Calu3 (cell line): ENCODE measurements at regions not wholly inside any gene's neighbourhood (a gene's known extent, or its start where the extent isn't known, plus 50 kb on each side); places are given as distances from the start of the nearest gene placed in this dataset.

Source experiments
- BruUV-seq: library from RNA; stranded (reverse); fragments of 400-500 nt; replicated peaks from 2 replicates; lab custom pipeline; 2021; lab: Mats Ljungman, UMichigan
- CTCF ChIA-PET: fragments of 300-600 bp; sonication (Branson Sonifier 250); formaldehyde crosslinking; loops from one replicate; lab custom pipeline; 2022; ENCODE audit warnings: antibody characterized with exemption; lab: Charles Lee
- DNase-seq: peaks from one replicate; pipeline ENCODE4 v3.0.0; 2022
- H3K27ac Mint-ChIP-seq: one replicate; pipeline ENCODE4 v1.8.0; 2022; ENCODE audit warnings: mixed read lengths; ENCODE audit not compliant: unreplicated experiment
- H3K27me3 Mint-ChIP-seq: one replicate; pipeline ENCODE4 v1.8.0; 2022; ENCODE audit warnings: mixed read lengths; ENCODE audit not compliant: unreplicated experiment
- H3K36me3 Mint-ChIP-seq: one replicate; pipeline ENCODE4 v1.8.0; 2022; ENCODE audit warnings: mild to moderate bottlenecking, moderate library complexity, mixed read lengths; ENCODE audit not compliant: insufficient read depth, unreplicated experiment
- H3K4me1 Mint-ChIP-seq: one replicate; pipeline ENCODE4 v1.8.0; 2022; ENCODE audit warnings: mild to moderate bottlenecking, low read depth, mixed read lengths; ENCODE audit not compliant: unreplicated experiment
- H3K4me3 Mint-ChIP-seq: one replicate; pipeline ENCODE4 v1.8.0; 2022; ENCODE audit warnings: mild to moderate bottlenecking, low read depth, moderate library complexity, mixed read lengths; ENCODE audit not compliant: unreplicated experiment
- H3K9me3 Mint-ChIP-seq: one replicate; pipeline ENCODE4 v1.8.0; 2022; ENCODE audit warnings: low read depth, mixed read lengths; ENCODE audit not compliant: unreplicated experiment
- intact Hi-C: fragments of 100-400 bp; cut with micrococcal nuclease; formaldehyde crosslinking; loops from one replicate; pipeline ENCODE4 v1.10.0; 2022; ENCODE audit not compliant: unreplicated experiment
- TF ChIP-seq, protein P1 (sequence below): fragments of 200-600 bp; IDR thresholded peaks from one replicate; pipeline ENCODE4 v1.8.0; 2022; ENCODE audit warnings: antibody characterized with exemption; ENCODE audit not compliant: unreplicated experiment

- BruUV-seq = no TSS peak
- Mint-ChIP-seq H3K9me3 (no peaks in the 10 kb centered on the region), H3K27ac (no peak overlapping the region), H3K4me3 (no peak overlapping the region), H3K27me3 (no peaks in the 10 kb centered on the region), H3K36me3 (no peaks in the 10 kb centered on the region), H3K4me1 (no peaks in the 10 kb centered on the region)
- TF ChIP-seq, protein P1, sequence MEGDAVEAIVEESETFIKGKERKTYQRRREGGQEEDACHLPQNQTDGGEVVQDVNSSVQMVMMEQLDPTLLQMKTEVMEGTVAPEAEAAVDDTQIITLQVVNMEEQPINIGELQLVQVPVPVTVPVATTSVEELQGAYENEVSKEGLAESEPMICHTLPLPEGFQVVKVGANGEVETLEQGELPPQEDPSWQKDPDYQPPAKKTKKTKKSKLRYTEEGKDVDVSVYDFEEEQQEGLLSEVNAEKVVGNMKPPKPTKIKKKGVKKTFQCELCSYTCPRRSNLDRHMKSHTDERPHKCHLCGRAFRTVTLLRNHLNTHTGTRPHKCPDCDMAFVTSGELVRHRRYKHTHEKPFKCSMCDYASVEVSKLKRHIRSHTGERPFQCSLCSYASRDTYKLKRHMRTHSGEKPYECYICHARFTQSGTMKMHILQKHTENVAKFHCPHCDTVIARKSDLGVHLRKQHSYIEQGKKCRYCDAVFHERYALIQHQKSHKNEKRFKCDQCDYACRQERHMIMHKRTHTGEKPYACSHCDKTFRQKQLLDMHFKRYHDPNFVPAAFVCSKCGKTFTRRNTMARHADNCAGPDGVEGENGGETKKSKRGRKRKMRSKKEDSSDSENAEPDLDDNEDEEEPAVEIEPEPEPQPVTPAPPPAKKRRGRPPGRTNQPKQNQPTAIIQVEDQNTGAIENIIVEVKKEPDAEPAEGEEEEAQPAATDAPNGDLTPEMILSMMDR = no peak
- CTCF ChIA-PET = no interaction called here
- intact Hi-C loops = no loop called here
- DNase-seq = no peak
Measured at GRCh38 chr3:181793006-181793405, 81.3 kb downstream of the SOX2 start.

DNA sequence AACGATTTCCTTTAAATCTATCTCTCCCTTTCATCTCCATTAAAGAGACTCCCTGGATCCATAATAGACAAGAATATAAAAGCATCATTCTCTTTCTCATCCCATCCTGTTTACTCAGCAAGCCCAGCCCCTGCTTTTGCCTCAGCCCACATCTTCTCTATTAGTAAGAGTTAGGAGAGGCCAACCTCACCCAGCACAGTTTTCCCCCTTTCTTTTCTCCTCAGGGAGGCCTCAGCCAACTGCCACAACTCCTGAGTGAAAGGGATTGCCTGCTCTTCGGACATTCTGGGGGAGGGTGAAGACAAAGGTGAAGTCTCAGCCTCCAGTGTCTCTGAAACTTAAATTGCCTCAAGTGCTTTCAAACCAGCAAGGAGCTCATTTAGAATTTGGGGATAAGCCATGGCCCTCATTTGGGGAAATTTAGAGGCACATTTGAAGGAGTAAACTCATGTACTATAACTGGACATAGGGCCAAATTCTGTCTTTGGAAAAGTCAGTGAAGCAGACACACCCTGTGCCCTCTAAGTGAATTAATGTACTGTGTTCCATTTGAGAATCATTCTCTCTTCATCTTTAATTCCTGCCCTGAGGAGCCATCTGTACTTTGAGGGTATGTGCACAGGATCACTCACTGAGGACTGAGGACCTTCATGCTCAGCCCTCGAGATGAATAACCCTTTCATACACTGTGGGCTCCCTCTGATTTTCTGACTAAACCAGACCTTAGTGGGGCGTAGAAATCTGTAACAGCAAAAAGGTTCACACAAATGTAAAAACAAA is 82.5 kb downstream of the SOX2 start:
- intact Hi-C loops = no loop called here
- CTCF ChIA-PET = no interaction called here

DNA sequence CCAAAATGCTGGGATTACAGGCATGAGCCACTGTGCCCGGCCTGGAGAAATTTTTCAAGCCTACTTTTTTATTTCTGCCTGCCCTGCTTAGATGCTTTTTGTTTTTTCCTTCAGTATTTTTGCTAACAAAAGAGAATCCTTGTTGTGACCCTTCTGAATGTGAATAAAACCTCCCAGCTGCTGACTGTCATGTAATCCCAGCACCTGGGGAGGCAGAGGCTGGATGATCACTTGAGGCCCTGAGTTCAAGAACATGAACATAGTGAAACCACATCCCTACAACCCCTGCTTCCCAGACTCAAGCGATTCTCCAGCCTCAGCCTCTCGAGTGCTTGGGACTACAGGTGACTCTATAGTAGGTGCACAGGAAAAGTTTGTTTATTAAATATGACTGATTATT is 84.9 kb downstream of the SOX2 start:
- H3K4me1 Mint-ChIP-seq = no peaks in the 10 kb centered on the region
- CTCF ChIA-PET = no interaction called here
- BruUV-seq = no TSS peak
- no peak overlapping the region for H3K27ac Mint-ChIP-seq
- H3K9me3 Mint-ChIP-seq = no peaks in the 10 kb centered on the region
- no peaks in the 10 kb centered on the region for H3K27me3 Mint-ChIP-seq
- no peak for DNase-seq
- TF ChIP-seq, protein P1 = no peak
- no peak overlapping the region for H3K4me3 Mint-ChIP-seq
- intact Hi-C loops = no loop called here
- H3K36me3 Mint-ChIP-seq = no peaks in the 10 kb centered on the region

More for the DNA sequence above, 82.5 kb downstream of the SOX2 start:
- Mint-ChIP-seq H3K4me3 (no peak overlapping the region), H3K27me3 (no peaks in the 10 kb centered on the region), H3K27ac (no peak overlapping the region), H3K4me1 (no peaks in the 10 kb centered on the region), H3K9me3 (no peaks in the 10 kb centered on the region), H3K36me3 (no peaks in the 10 kb centered on the region)
- TF ChIP-seq, protein P1 = no peak
- BruUV-seq = no TSS peak
- DNase-seq = no peak

DNA sequence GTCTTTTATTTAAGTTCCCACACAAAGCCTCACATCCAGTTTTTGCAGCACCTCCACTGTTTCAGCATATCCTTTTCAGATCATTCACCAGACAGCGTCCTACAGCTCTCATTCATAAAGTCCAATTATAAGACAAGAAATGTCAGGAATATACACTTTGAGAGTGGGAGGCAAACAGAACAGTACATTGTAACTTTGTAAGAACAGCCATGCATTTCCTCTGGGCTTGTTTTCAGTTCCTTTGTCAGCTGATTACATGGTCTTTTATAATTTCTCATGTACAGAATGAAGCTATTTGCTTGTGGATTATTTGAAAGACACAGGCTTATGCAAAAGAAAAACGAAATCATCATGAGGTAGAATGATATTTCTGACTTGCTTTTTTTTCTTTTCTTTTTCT is 85.7 kb downstream of the SOX2 start:
- intact Hi-C loops = no loop called here
- Mint-ChIP-seq H3K4me1 (no peaks in the 10 kb centered on the region), H3K36me3 (no peaks in the 10 kb centered on the region), H3K27me3 (no peaks in the 10 kb centered on the region), H3K4me3 (no peak overlapping the region), H3K9me3 (no peaks in the 10 kb centered on the region), H3K27ac (no peak overlapping the region)
- TF ChIP-seq, protein P1 = no peak
- DNase-seq = no peak
- BruUV-seq = no TSS peak
- CTCF ChIA-PET = no interaction called here
